ENCODE measurements at regions not wholly inside any gene's neighbourhood (a gene's known extent, or its start where the extent isn't known, plus 50 kb on each side); places are given as distances from the start of the nearest gene placed in this dataset.
"Not testable (repeated sequence)": the region's sequence is repeated elsewhere in the genome, so short reads cannot be mapped to it uniquely, and the experiment has no call there.

DNA sequence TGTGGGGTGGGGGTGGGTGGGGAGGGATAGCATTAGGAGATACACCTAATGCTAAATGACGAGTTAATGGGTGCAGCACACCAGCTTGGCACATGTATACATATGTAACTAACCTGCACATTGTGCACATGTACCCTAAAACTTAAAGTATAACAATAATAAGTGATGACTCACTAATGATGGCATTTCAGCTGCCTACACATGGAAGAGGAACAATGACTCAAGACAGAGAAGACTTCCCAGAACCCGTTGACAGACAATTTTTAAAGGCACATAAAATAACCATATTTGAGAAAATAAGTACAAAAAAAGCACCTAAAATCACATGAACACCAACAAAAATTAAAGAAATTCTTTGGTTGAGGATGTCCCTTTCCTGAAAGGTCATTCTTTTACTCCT, 107.3 kb downstream of the FANCF start:
- TF ChIP-seq JUND (IDR thresholded peaks at IDR 0.05); CTCF (IDR thresholded peaks at IDR 0.05); EP300 (IDR thresholded peaks at IDR 0.05; ENCODE audit: borderline replicate concordance in 1 of 2, low read depth in 1 of 2, low read length in 1 of 2); ELF1 (IDR thresholded peaks at IDR 0.05); POLR2AphosphoS5 (IDR thresholded peaks at IDR 0.05; ENCODE audit: low read depth, low read length); NFIC (IDR thresholded peaks at IDR 0.05; ENCODE audit: borderline replicate concordance); RFX5 (IDR thresholded peaks at IDR 0.05; ENCODE audit: low read length); TCF12 (IDR thresholded peaks at IDR 0.05); REST (IDR thresholded peaks at IDR 0.05; ENCODE audit: low read depth, low read length); CHD2 (IDR thresholded peaks at IDR 0.05; ENCODE audit: low read length, partially characterized antibody); TAF1 (IDR thresholded peaks at IDR 0.05; ENCODE audit: borderline replicate concordance, low read depth, low read length); MEF2A (IDR thresholded peaks at IDR 0.05; ENCODE audit: borderline replicate concordance, low read depth); USF2 (IDR thresholded peaks at IDR 0.05; ENCODE audit: borderline replicate concordance, low read depth, low read length): not testable (repeated sequence)
- TF ChIP-seq, protein P1, sequence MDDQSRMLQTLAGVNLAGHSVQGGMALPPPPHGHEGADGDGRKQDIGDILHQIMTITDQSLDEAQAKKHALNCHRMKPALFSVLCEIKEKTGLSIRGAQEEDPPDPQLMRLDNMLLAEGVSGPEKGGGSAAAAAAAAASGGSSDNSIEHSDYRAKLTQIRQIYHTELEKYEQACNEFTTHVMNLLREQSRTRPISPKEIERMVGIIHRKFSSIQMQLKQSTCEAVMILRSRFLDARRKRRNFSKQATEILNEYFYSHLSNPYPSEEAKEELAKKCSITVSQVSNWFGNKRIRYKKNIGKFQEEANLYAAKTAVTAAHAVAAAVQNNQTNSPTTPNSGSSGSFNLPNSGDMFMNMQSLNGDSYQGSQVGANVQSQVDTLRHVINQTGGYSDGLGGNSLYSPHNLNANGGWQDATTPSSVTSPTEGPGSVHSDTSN (IDR thresholded peaks at IDR 0.05) = not testable (repeated sequence)

Data from SK-N-SH (cell line).